GM12891 (cell line): ENCODE measurements at regions not wholly inside any gene's neighbourhood (a gene's known extent, or its start where the extent isn't known, plus 50 kb on each side); places are given as distances from the start of the nearest gene placed in this dataset.

Experiments used
- PAX5 ChIP-seq: IDR thresholded peaks from 2 replicates; pipeline ENCODE4 v1.6.1; 2011; ENCODE audit warnings: low read length, moderate library complexity, mild to moderate bottlenecking; ENCODE audit not compliant: insufficient read depth, severe bottlenecking
- POLR2AphosphoS5 ChIP-seq: IDR thresholded peaks from 2 replicates; pipeline ENCODE4 v1.6.1; 2011; ENCODE audit warnings: low read depth, low read length, control low read depth
- TAF1 ChIP-seq: IDR thresholded peaks from 2 replicates; pipeline ENCODE4 v1.6.1; 2011; ENCODE audit warnings: low read depth, low read length, control low read depth

DNA sequence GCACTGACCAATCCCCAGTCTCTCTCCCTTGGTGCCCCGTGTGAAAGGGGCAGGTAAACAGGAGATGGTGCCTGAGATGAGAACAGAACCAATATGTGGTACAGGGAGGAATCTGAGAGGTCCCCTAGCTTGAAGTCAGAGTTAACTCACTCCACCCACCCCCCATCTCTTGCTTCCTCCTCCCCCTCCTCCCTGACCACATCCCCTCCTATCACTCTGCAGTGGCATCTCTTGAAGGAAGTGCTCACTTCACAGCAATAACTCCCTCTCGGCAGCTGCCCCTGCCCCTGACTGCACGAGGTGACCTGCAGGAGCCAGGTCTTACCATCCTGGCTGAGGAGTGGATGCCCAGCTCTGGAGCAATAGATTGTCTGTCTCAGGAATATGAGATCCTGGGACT lies 224.0 kb downstream of the GAS1 start:
- TF ChIP-seq POLR2AphosphoS5 (no peak), TAF1 (no peak), PAX5 (no peak)
